HG03159 (cell line): ENCODE measurements at regions not wholly inside any gene's neighbourhood (a gene's known extent, or its start where the extent isn't known, plus 50 kb on each side); places are given as distances from the start of the nearest gene placed in this dataset.
"Not testable (repeated sequence)": the region's sequence is repeated elsewhere in the genome, so short reads cannot be mapped to it uniquely, and the experiment has no call there.

Experiments
- ATAC-seq: cut with Tn5 transposase; IDR thresholded peaks from one replicate; pipeline ENCODE4 v1.9.1; 2021; ENCODE audit warnings: mild to moderate bottlenecking, moderate library complexity; ENCODE audit not compliant: unreplicated experiment

- ATAC-seq = no peak
These were observed 189.1 kb upstream of the FAT3 start for GRCh38 chr11:92035488-92035887.

- not testable (repeated sequence) for ATAC-seq
These were observed 197.5 kb upstream of the FAT3 start for GRCh38 chr11:92027136-92027535.

- ATAC-seq = no peak
These were observed 198.0 kb upstream of the FAT3 start for GRCh38 chr11:92026664-92027063.

GRCh38 chr11:92024788-92025187 lies 199.8 kb upstream of the FAT3 start:
- ATAC-seq = no peak

GRCh38 chr11:92022499-92022898 lies 202.1 kb upstream of the FAT3 start:
- ATAC-seq = no peak

- no peak for ATAC-seq
These were observed 206.3 kb upstream of the FAT3 start for GRCh38 chr11:92018332-92018731.

- no peak for ATAC-seq
These were observed 216.4 kb upstream of the FAT3 start for GRCh38 chr11:92008249-92008648.

GRCh38 chr11:92002568-92002967 lies 222.1 kb upstream of the FAT3 start:
- ATAC-seq = no peak

GRCh38 chr11:91998481-91998880 lies 226.1 kb upstream of the FAT3 start:
- no peak for ATAC-seq

- no peak for ATAC-seq
These were observed 227.4 kb upstream of the FAT3 start for GRCh38 chr11:91997226-91997625.

GRCh38 chr11:91996526-91996925 lies 228.1 kb upstream of the FAT3 start:
- ATAC-seq = no peak

GRCh38 chr11:91988443-91988842 lies 236.2 kb upstream of the FAT3 start:
- ATAC-seq = not testable (repeated sequence)

- no peak for ATAC-seq
These were observed 238.4 kb upstream of the FAT3 start for GRCh38 chr11:91986218-91986617.

GRCh38 chr11:91984033-91984584 lies 240.5 kb upstream of the FAT3 start:
- ATAC-seq = no peak

GRCh38 chr11:91981995-91982394 lies 242.6 kb upstream of the FAT3 start:
- ATAC-seq = no peak

- no peak for ATAC-seq
These were observed 244.8 kb upstream of the FAT3 start for GRCh38 chr11:91979775-91980174.

GRCh38 chr11:91978747-91979146 lies 245.9 kb upstream of the FAT3 start:
- no peak for ATAC-seq

- ATAC-seq = no peak
These were observed 251.9 kb upstream of the FAT3 start for GRCh38 chr11:91972665-91973266.

GRCh38 chr11:91970624-91971023 lies 254.0 kb upstream of the FAT3 start:
- ATAC-seq = no peak

- no peak for ATAC-seq
These were observed 255.1 kb upstream of the FAT3 start for GRCh38 chr11:91969486-91969885.

GRCh38 chr11:91967691-91968045 lies 256.9 kb upstream of the FAT3 start:
- ATAC-seq = no peak

- ATAC-seq = no peak
These were observed 257.5 kb upstream of the FAT3 start for GRCh38 chr11:91967026-91967690.

- no peak for ATAC-seq
These were observed 258.2 kb upstream of the FAT3 start for GRCh38 chr11:91966368-91966767.
